ENCODE measurements at regions not wholly inside any gene's neighbourhood (a gene's known extent, or its start where the extent isn't known, plus 50 kb on each side); places are given as distances from the start of the nearest gene placed in this dataset.

GRCh38 chr1:242651817-242652216 lies 127.3 kb upstream of the PLD5 start:
- H3K27ac ChIP-seq: no peak overlapping the region
- TF ChIP-seq CTCF (conservative IDR thresholded peaks at IDR 0.05): no peak; the same call in 1 of the 2 replicates

- no peak for TF ChIP-seq CTCF (conservative IDR thresholded peaks at IDR 0.05)
- H3K27ac ChIP-seq: peak overlapping the region; percentile 41
These were observed 117.0 kb upstream of the PLD5 start for GRCh38 chr1:242641461-242641860.

GRCh38 chr1:242639104-242639503 lies 114.6 kb upstream of the PLD5 start:
- H3K27ac ChIP-seq: no peak overlapping the region
- TF ChIP-seq CTCF (conservative IDR thresholded peaks at IDR 0.05): no peak

- TF ChIP-seq CTCF (conservative IDR thresholded peaks at IDR 0.05): no peak
- no peak overlapping the region for H3K27ac ChIP-seq
These were observed 110.2 kb upstream of the PLD5 start for GRCh38 chr1:242634732-242635131.

- no peak for TF ChIP-seq CTCF (conservative IDR thresholded peaks at IDR 0.05)
These were observed 104.9 kb upstream of the PLD5 start for GRCh38 chr1:242629396-242629795.

GRCh38 chr1:242623756-242624155 lies 99.3 kb upstream of the PLD5 start:
- no peak overlapping the region for H3K27ac ChIP-seq
- no peak for TF ChIP-seq CTCF (conservative IDR thresholded peaks at IDR 0.05)

More at GRCh38 chr1:242629396-242629795, 104.9 kb upstream of the PLD5 start:
- H3K27ac ChIP-seq: no peak overlapping the region

GRCh38 chr1:242623119-242623518 lies 98.6 kb upstream of the PLD5 start:
- TF ChIP-seq CTCF (conservative IDR thresholded peaks at IDR 0.05): no peak
- H3K27ac ChIP-seq: no peak overlapping the region

All from VCaP (cell line).